Tibial nerve (tissue), 3 donors: ENCODE measurements at regions not wholly inside any gene's neighbourhood (a gene's known extent, or its start where the extent isn't known, plus 50 kb on each side); places are given as distances from the start of the nearest gene placed in this dataset.

Source experiments
- CTCF ChIP-seq, 5 experiments: fragments of 200-600 bp in 3 of 5; fragments of 450-650 bp in 2 of 5; sonication (generic) in 3 of 5; IDR thresholded peaks; one replicate each; pipeline ENCODE4 v1.5.1; 2016 to 2019; ENCODE audit warnings: antibody characterized with exemption in 5 of 5, mild to moderate bottlenecking in 3 of 5, moderate library complexity in 2 of 5
- POLR2A ChIP-seq, 2 donors: fragments of 450-650 bp; IDR thresholded peaks; one replicate each; pipeline ENCODE4 v1.6.1; 2017; ENCODE audit warnings: antibody characterized with exemption in 2 of 2, mild to moderate bottlenecking in 2 of 2, moderate library complexity in 2 of 2

- TF ChIP-seq CTCF (IDR thresholded peaks at IDR 0.05): no peak
- no peak for TF ChIP-seq POLR2A (IDR thresholded peaks at IDR 0.05)
Observed at GRCh38 chr12:89179245-89179644, 173.1 kb downstream of the DUSP6 start.
